SK-N-MC (cell line): ENCODE measurements at regions not wholly inside any gene's neighbourhood (a gene's known extent, or its start where the extent isn't known, plus 50 kb on each side); places are given as distances from the start of the nearest gene placed in this dataset.

Source experiments
- EZH2 ChIP-seq: fragments of 200-600 bp; sonication (generic); IDR thresholded peaks from one replicate; pipeline ENCODE4 v1.6.1; 2017; ENCODE audit warnings: antibody characterized with exemption
- FOXP2 ChIP-seq: optimal IDR thresholded peaks from 2 replicates; pipeline ENCODE3; 2011; ENCODE audit warnings: mild to moderate bottlenecking, moderate library complexity; ENCODE audit not compliant: insufficient read depth; ENCODE audit errors: extremely low read length, control extremely low read depth
- POLR2AphosphoS5 ChIP-seq: IDR thresholded peaks from 2 replicates; pipeline ENCODE4 v1.6.1; 2012; ENCODE audit warnings: mild to moderate bottlenecking, low read depth, low read length, borderline replicate concordance

GRCh38 chr10:6813856-6814255, 233.8 kb upstream of the PRKCQ start:
- TF ChIP-seq POLR2AphosphoS5 (no peak), EZH2 (no peak), FOXP2 (no peak)
